BJ (cell line): ENCODE measurements at regions not wholly inside any gene's neighbourhood (a gene's known extent, or its start where the extent isn't known, plus 50 kb on each side); places are given as distances from the start of the nearest gene placed in this dataset.

Experiments
- CTCF ChIA-PET: fragments of 350-600 bp; formaldehyde crosslinking; extraction: SDS; loops from one replicate; lab custom pipeline; 2021; ENCODE audit warnings: antibody characterized with exemption, inconsistent platforms; lab: Yijun Ruan, JAX
- POLR2A ChIA-PET: fragments of 300-600 bp; sonication (Branson Sonifier 250); formaldehyde crosslinking; extraction: SDS; loops from one replicate; lab custom pipeline; 2021; ENCODE audit warnings: antibody characterized with exemption; lab: Charles Lee
- DNase-seq: peaks from one replicate; pipeline ENCODE4 v3.0.0-alpha.2; 2011; ENCODE audit warnings: low read depth
- H3K27me3 ChIP-seq: 2 replicates; pipeline ENCODE4 v1.6.0; 2011; ENCODE audit warnings: low read length; ENCODE audit not compliant: control insufficient read depth, insufficient read depth
- H3K36me3 ChIP-seq: 2 replicates; pipeline ENCODE4 v1.5.1; 2011; ENCODE audit warnings: low read length; ENCODE audit not compliant: control insufficient read depth, insufficient read depth
- H3K4me3 ChIP-seq: 2 replicates; pipeline ENCODE4 v1.5.1; 2011; ENCODE audit warnings: low read depth, mild to moderate bottlenecking, control low read depth, low read length
- CTCF ChIP-seq: IDR thresholded peaks from 2 replicates; pipeline ENCODE4 v1.5.1; 2011; ENCODE audit warnings: low read depth, mild to moderate bottlenecking, control low read depth, inconsistent platforms, low read length, moderate library complexity; ENCODE audit not compliant: insufficient read depth

DNA sequence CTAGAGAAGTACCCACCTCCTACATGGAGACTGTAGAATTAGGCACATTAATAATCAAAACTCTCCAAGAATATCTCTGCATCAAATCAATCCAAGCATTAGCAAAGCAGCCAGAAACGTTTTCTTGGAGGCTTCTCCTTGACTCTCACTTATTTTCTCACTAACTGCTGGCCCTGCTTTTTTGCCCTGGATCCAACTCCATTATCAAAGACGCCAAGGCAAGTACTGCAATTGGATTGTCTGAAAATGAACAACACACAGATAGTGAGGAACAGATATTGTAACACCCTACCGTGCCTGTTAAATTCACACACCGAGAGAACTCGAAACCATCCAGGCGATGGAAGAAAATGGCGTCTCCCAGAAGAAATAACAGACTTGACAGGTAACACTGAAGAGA, 256.2 kb upstream of the MDFIC2 start:
- POLR2A ChIA-PET, result no interaction called here
- Histone ChIP-seq H3K4me3 (no peak overlapping the region), H3K27me3 (peaks cover 1% of the 10 kb centered on the region), H3K36me3 (no peaks in the 10 kb centered on the region)
- CTCF ChIA-PET, result interaction anchor here (0.9 kb wide), 1 partner anchor 12 kb away, joined by 3 read pairs; no protein-coding TSS in a partner anchor
- no peak for DNase-seq
- TF ChIP-seq CTCF, result no peak

- no peaks in the 10 kb centered on the region for H3K36me3 ChIP-seq
- H3K27me3 ChIP-seq, result peaks cover 1% of the 10 kb centered on the region
- H3K4me3 ChIP-seq, result no peak overlapping the region
- no peak for DNase-seq
- ChIA-PET POLR2A (no interaction called here), CTCF (interaction anchor here (2.1 kb wide), 1 partner anchor 15 kb away, joined by 6 read pairs; no protein-coding TSS in a partner anchor)
- no peak for TF ChIP-seq CTCF
Observed at GRCh38 chr3:70565861-70566260, 253.4 kb upstream of the MDFIC2 start.

DNA sequence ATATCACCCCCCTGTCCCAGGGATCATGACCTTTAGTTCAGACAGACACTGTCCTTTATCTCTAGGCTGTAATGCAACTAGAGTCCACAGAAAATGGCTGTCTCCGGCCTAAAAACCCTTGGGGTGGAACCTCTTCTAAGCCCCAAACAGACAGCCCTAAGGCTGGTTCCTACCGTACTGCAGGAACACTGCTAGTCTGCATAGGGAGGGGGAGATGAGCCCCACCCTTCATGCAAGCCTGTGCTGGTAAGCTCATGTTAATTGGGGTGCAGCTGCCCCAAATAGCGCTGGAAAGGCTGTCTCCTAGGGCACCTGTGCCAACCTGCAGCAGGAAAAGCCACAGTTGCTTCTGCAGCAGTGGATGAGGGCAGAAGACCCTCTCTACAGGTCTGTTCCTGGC, 252.1 kb upstream of the MDFIC2 start:
- ChIA-PET CTCF (interaction anchor here (1.3 kb wide), 1 partner anchor 14 kb away, joined by 6 read pairs; no protein-coding TSS in a partner anchor), POLR2A (no interaction called here)
- no peak for TF ChIP-seq CTCF
- peaks cover 1% of the 10 kb centered on the region for H3K27me3 ChIP-seq
- H3K4me3 ChIP-seq, result no peak overlapping the region
- no peak for DNase-seq
- no peaks in the 10 kb centered on the region for H3K36me3 ChIP-seq

- TF ChIP-seq CTCF, result no peak
- Histone ChIP-seq H3K27me3 (no peaks in the 10 kb centered on the region; the same call in 1 of the 2 replicates), H3K4me3 (no peak overlapping the region), H3K36me3 (no peaks in the 10 kb centered on the region)
- no peak for DNase-seq
- ChIA-PET CTCF (no interaction called here), POLR2A (no interaction called here)
Observed at GRCh38 chr3:70561796-70562195, 249.4 kb upstream of the MDFIC2 start.

GRCh38 chr3:70558956-70559355, 246.5 kb upstream of the MDFIC2 start:
- no peaks in the 10 kb centered on the region for H3K27me3 ChIP-seq
- no peaks in the 10 kb centered on the region for H3K36me3 ChIP-seq
- DNase-seq, result no peak
- no peak overlapping the region for H3K4me3 ChIP-seq
- ChIA-PET CTCF (interaction anchor here (0.7 to 0.9 kb wide), 2 partner anchors 8 to 51 kb away, joined by 3 to 6 read pairs; no protein-coding TSS in a partner anchor), POLR2A (no interaction called here)
- no peak for TF ChIP-seq CTCF
